ENCODE measurements at regions not wholly inside any gene's neighbourhood (a gene's known extent, or its start where the extent isn't known, plus 50 kb on each side); places are given as distances from the start of the nearest gene placed in this dataset.
A peak's percentile ranks its signal among the peaks of the same experiment; 100 is the strongest.

DNA sequence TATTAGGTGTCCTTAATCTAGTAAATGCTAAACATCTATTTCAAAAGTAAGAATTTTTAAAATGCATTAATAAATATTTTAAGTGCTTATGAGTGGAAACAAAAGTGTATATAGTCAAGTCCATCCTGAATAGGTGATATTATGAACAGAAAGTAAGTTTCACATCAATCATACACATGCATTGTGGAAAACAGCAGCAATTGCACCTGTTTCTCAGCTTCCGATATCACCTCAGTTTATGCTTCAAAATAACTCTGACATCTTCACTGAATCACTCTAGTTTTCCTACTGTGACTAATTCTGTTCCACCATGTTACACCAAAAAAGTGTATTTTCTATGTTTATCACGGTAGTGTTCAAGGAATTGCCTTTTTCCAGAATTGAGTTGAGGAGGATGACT, 172.6 kb upstream of the MANEA start:
- no peaks in the 10 kb centered on the region for H3K36me3 ChIP-seq (ENCODE audit: control insufficient read depth, insufficient read depth, low read length)
- WGBS (ENCODE audit: insufficient coverage, low lambda C conversion rate): 83% methylated on average over 2 of the region's 2 CpGs
- H3K4me1 ChIP-seq (ENCODE audit: control insufficient read depth, insufficient read depth, low read length): no peaks in the 10 kb centered on the region
- DNase-seq: no peak
- no peaks in the 10 kb centered on the region for H3K27me3 ChIP-seq (ENCODE audit: control insufficient read depth, insufficient read depth, low read length)
- H3K4me3 ChIP-seq (ENCODE audit: low read length): no peak overlapping the region
- no peak overlapping the region for H3K27ac ChIP-seq (ENCODE audit: low read length)
- no peaks in the 10 kb centered on the region for H3K9me3 ChIP-seq (ENCODE audit: control insufficient read depth, low read depth, low read length)

GRCh38 chr6:95408111-95408510, 169.2 kb upstream of the MANEA start:
- no CpG with 5 or more reads among the region's 1 CpG for WGBS (ENCODE audit: insufficient coverage, low lambda C conversion rate)

GRCh38 chr6:95410168-95410567, 167.2 kb upstream of the MANEA start:
- H3K4me1 ChIP-seq (ENCODE audit: control insufficient read depth, insufficient read depth, low read length): no peaks in the 10 kb centered on the region
- H3K27me3 ChIP-seq (ENCODE audit: control insufficient read depth, insufficient read depth, low read length): no peaks in the 10 kb centered on the region
- no peak overlapping the region for H3K4me3 ChIP-seq (ENCODE audit: low read length)
- no peaks in the 10 kb centered on the region for H3K36me3 ChIP-seq (ENCODE audit: control insufficient read depth, insufficient read depth, low read length)
- H3K9me3 ChIP-seq (ENCODE audit: control insufficient read depth, low read depth, low read length): no peaks in the 10 kb centered on the region
- WGBS (ENCODE audit: insufficient coverage, low lambda C conversion rate): 84% methylated on average over 2 of the region's 3 CpGs
- DNase-seq: no peak
- no peak overlapping the region for H3K27ac ChIP-seq (ENCODE audit: low read length)

More at GRCh38 chr6:95408111-95408510, 169.2 kb upstream of the MANEA start:
- H3K4me3 ChIP-seq (ENCODE audit: low read length): no peak overlapping the region
- no peak overlapping the region for H3K27ac ChIP-seq (ENCODE audit: low read length)
- no peaks in the 10 kb centered on the region for H3K4me1 ChIP-seq (ENCODE audit: control insufficient read depth, insufficient read depth, low read length)
- no peaks in the 10 kb centered on the region for H3K9me3 ChIP-seq (ENCODE audit: control insufficient read depth, low read depth, low read length)
- H3K27me3 ChIP-seq (ENCODE audit: control insufficient read depth, insufficient read depth, low read length): no peaks in the 10 kb centered on the region
- H3K36me3 ChIP-seq (ENCODE audit: control insufficient read depth, insufficient read depth, low read length): no peaks in the 10 kb centered on the region
- no peak for DNase-seq

- H3K4me3 ChIP-seq (ENCODE audit: low read length): no peak overlapping the region
- no peaks in the 10 kb centered on the region for H3K4me1 ChIP-seq (ENCODE audit: control insufficient read depth, insufficient read depth, low read length)
- no peaks in the 10 kb centered on the region for H3K27me3 ChIP-seq (ENCODE audit: control insufficient read depth, insufficient read depth, low read length)
- 88% methylated on average over 1 of the region's 2 CpGs for WGBS (ENCODE audit: insufficient coverage, low lambda C conversion rate)
- H3K36me3 ChIP-seq (ENCODE audit: control insufficient read depth, insufficient read depth, low read length): no peaks in the 10 kb centered on the region
- no peak overlapping the region for H3K27ac ChIP-seq (ENCODE audit: low read length)
- H3K9me3 ChIP-seq (ENCODE audit: control insufficient read depth, low read depth, low read length): peaks cover 3% of the 10 kb centered on the region
- DNase-seq: no peak
These were observed 163.5 kb upstream of the MANEA start for GRCh38 chr6:95413789-95414188.

DNA sequence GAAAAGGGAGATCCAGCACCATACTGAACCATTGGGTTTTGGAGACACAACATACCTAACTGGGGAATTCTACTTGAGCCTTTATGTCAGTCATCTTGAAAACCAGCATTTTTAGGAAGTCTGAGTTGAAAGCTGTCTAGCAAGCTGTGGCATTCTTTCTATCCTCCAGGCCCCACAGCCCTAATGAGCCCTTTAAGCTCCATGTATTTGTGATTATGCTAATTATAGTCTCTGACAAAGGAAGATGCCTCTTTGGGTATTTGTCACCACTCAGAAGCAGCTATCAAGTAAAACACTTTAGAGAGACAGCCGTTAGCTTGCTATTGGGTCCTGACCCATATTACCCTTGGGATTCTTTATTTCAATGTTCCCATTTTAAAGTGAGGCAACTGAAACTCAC, 159.5 kb upstream of the MANEA start:
- Histone ChIP-seq H3K27me3 (ENCODE audit: control insufficient read depth, insufficient read depth, low read length) (no peaks in the 10 kb centered on the region), H3K27ac (ENCODE audit: low read length) (no peak overlapping the region), H3K9me3 (ENCODE audit: control insufficient read depth, low read depth, low read length) (peaks cover 3% of the 10 kb centered on the region), H3K36me3 (ENCODE audit: control insufficient read depth, insufficient read depth, low read length) (no peaks in the 10 kb centered on the region), H3K4me1 (ENCODE audit: control insufficient read depth, insufficient read depth, low read length) (no peaks in the 10 kb centered on the region), H3K4me3 (ENCODE audit: low read length) (no peak overlapping the region)
- no CpG with 5 or more reads among the region's 1 CpG for WGBS (ENCODE audit: insufficient coverage, low lambda C conversion rate)
- no peak for DNase-seq

GRCh38 chr6:95420792-95421191, 156.5 kb upstream of the MANEA start:
- H3K27me3 ChIP-seq (ENCODE audit: control insufficient read depth, insufficient read depth, low read length): no peaks in the 10 kb centered on the region
- H3K4me3 ChIP-seq (ENCODE audit: low read length): no peak overlapping the region
- peaks cover 3% of the 10 kb centered on the region for H3K9me3 ChIP-seq (ENCODE audit: control insufficient read depth, low read depth, low read length)
- H3K36me3 ChIP-seq (ENCODE audit: control insufficient read depth, insufficient read depth, low read length): no peaks in the 10 kb centered on the region
- no peak overlapping the region for H3K27ac ChIP-seq (ENCODE audit: low read length)
- no peaks in the 10 kb centered on the region for H3K4me1 ChIP-seq (ENCODE audit: control insufficient read depth, insufficient read depth, low read length)
- DNase-seq: no peak

DNA sequence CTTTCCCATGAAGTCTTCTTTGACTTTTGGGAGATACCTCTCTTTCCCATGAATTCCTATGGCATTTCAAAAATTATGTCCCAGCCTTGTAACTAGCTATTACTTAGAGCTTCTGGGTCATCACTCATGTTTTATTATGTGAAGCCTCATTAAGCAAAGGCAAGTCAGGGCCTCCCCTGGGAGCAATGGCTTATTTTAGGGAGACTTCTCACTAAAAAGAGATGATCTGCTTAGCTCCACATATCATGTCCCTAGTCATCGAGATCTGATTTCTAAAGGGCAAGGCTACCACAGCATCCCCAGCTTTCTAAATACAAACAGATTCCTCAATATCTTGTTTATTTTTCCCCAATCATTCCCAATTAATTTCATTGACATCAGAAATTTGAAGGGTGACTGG, 154.0 kb upstream of the MANEA start:
- no peak for DNase-seq

DNA sequence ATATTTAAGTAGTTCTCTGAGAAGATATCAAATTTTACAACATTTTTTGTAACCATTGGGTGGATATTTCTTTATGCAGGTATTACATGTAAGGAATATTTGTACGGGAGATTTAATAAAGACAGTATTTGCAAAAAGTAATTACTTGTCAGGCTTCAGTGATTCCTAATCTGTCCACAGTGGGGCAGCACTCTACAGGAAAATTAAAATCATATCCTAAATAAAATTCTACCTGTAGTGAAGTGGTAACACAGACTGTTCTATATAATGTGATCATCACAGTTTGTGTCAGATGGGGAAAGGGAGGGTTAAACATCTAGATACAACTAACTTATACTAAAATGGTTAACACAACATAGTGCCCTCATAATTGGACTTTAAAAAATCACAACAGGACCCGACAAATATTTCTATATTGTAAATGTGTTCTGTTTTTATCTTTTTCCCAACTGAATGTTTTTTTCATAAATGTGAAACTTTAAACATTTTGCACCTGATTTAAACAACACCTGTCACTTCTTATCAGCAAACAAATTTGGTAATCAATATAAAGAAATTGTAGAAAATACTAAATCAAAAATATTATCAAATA, 145.6 kb upstream of the MANEA start:
- H3K36me3 ChIP-seq (ENCODE audit: control insufficient read depth, insufficient read depth, low read length): no peaks in the 10 kb centered on the region
- no peaks in the 10 kb centered on the region for H3K9me3 ChIP-seq (ENCODE audit: control insufficient read depth, low read depth, low read length)
- DNase-seq: peak; percentile 1 to 4
- no peak overlapping the region for H3K27ac ChIP-seq (ENCODE audit: low read length)
- no peaks in the 10 kb centered on the region for H3K27me3 ChIP-seq (ENCODE audit: control insufficient read depth, insufficient read depth, low read length)
- no peaks in the 10 kb centered on the region for H3K4me1 ChIP-seq (ENCODE audit: control insufficient read depth, insufficient read depth, low read length)
- 100% methylated on average over 1 of the region's 2 CpGs for WGBS (ENCODE audit: insufficient coverage, low lambda C conversion rate)
- H3K4me3 ChIP-seq (ENCODE audit: low read length): no peak overlapping the region

More for the DNA sequence above, 154.0 kb upstream of the MANEA start:
- H3K27me3 ChIP-seq (ENCODE audit: control insufficient read depth, insufficient read depth, low read length): no peaks in the 10 kb centered on the region
- H3K9me3 ChIP-seq (ENCODE audit: control insufficient read depth, low read depth, low read length): no peaks in the 10 kb centered on the region
- no peak overlapping the region for H3K4me3 ChIP-seq (ENCODE audit: low read length)
- H3K4me1 ChIP-seq (ENCODE audit: control insufficient read depth, insufficient read depth, low read length): no peaks in the 10 kb centered on the region
- H3K27ac ChIP-seq (ENCODE audit: low read length): no peak overlapping the region
- WGBS (ENCODE audit: insufficient coverage, low lambda C conversion rate): 100% methylated on average over 1 of the region's 1 CpG
- H3K36me3 ChIP-seq (ENCODE audit: control insufficient read depth, insufficient read depth, low read length): no peaks in the 10 kb centered on the region

DNA sequence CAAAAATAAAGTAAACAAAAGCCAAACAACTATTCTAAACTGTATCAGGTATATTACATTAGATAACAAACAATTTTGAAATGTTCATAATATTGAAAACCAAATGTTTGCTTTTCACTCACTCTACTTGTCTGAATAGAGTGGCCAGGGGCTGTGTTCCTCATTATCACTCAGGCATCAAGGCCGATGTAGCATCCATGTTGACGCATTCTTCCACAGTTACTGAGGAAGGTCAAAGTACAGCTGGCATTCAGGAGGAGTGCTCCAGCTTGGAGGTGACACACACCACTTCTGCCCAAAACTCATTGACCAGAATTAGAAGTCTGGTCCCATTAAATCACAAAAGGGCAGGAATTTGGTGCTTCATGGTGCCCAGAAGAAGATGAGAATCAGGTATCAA, 137.6 kb upstream of the MANEA start:
- H3K27ac ChIP-seq (ENCODE audit: low read length): no peak overlapping the region
- H3K9me3 ChIP-seq (ENCODE audit: control insufficient read depth, low read depth, low read length): peaks cover 2% of the 10 kb centered on the region
- H3K4me1 ChIP-seq (ENCODE audit: control insufficient read depth, insufficient read depth, low read length): no peaks in the 10 kb centered on the region
- no CpG with 5 or more reads among the region's 2 CpGs for WGBS (ENCODE audit: insufficient coverage, low lambda C conversion rate)
- H3K36me3 ChIP-seq (ENCODE audit: control insufficient read depth, insufficient read depth, low read length): no peaks in the 10 kb centered on the region
- no peak for DNase-seq
- H3K4me3 ChIP-seq (ENCODE audit: low read length): no peak overlapping the region
- no peaks in the 10 kb centered on the region for H3K27me3 ChIP-seq (ENCODE audit: control insufficient read depth, insufficient read depth, low read length)

DNA sequence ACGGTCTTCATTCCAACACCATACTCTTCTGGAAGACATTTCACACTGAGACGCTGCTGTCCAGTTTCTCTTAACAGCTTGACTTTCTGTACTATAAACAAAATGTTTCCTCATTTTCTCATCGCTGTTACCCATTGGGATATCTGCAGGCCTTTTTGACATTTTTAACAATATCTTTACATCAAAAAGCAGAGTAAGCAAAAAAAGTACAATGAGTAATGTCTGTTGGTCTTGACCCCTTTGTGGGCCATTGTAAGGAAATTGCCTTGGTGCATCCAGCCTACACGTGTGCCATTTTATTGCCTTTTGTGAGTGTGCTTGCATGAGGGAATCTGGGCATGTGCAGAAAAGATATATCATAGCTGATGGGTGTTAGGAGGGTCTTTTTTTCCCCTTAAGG, 129.1 kb upstream of the MANEA start:
- Histone ChIP-seq H3K4me1 (ENCODE audit: control insufficient read depth, insufficient read depth, low read length) (no peaks in the 10 kb centered on the region), H3K27me3 (ENCODE audit: control insufficient read depth, insufficient read depth, low read length) (no peaks in the 10 kb centered on the region), H3K36me3 (ENCODE audit: control insufficient read depth, insufficient read depth, low read length) (no peaks in the 10 kb centered on the region), H3K9me3 (ENCODE audit: control insufficient read depth, low read depth, low read length) (no peaks in the 10 kb centered on the region), H3K27ac (ENCODE audit: low read length) (no peak overlapping the region), H3K4me3 (ENCODE audit: low read length) (no peak overlapping the region)
- WGBS (ENCODE audit: insufficient coverage, low lambda C conversion rate): 60% methylated on average over 1 of the region's 4 CpGs
- DNase-seq: no peak

DNA sequence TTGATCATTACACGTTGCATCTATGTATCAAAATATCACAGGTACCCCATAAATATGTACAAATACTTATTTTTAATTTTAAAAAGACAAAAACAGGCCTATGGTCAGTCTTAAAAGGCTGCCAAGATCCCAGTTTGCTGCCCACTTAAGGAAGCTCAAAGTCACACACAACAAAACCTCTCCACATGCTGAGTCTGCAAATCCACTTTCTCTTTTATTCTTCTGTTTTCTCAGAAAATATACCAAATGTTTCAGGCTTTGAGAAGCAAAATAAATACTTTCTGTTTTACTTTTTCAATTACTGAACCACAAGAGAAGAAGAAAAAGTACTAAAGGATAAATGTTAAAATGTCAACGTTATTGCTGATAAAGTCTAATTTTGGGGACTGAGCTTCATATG, 107.8 kb upstream of the MANEA start:
- Histone ChIP-seq H3K4me3 (ENCODE audit: low read length) (no peak overlapping the region), H3K36me3 (ENCODE audit: control insufficient read depth, insufficient read depth, low read length) (no peaks in the 10 kb centered on the region), H3K9me3 (ENCODE audit: control insufficient read depth, low read depth, low read length) (no peaks in the 10 kb centered on the region), H3K27me3 (ENCODE audit: control insufficient read depth, insufficient read depth, low read length) (no peaks in the 10 kb centered on the region), H3K4me1 (ENCODE audit: control insufficient read depth, insufficient read depth, low read length) (no peaks in the 10 kb centered on the region), H3K27ac (ENCODE audit: low read length) (no peak overlapping the region)
- no peak for DNase-seq
- 83% methylated on average over 1 of the region's 2 CpGs for WGBS (ENCODE audit: insufficient coverage, low lambda C conversion rate)

Data from large intestine (tissue), 3 donors.